EL (cell line): ENCODE measurements at regions not wholly inside any gene's neighbourhood (a gene's known extent, or its start where the extent isn't known, plus 50 kb on each side); places are given as distances from the start of the nearest gene placed in this dataset.

Experiments used
- DNase-seq: peaks from one replicate; pipeline ENCODE4 v3.0.0-alpha.2; 2016

- no peak for DNase-seq
These were observed 586.4 kb downstream of the TLE4 start for GRCh38 chr9:80158131-80158530.

GRCh38 chr9:80157561-80157983 is 585.8 kb downstream of the TLE4 start:
- DNase-seq, result peak; percentile 51

GRCh38 chr9:80156756-80157472 is 585.1 kb downstream of the TLE4 start:
- DNase-seq, result no peak

GRCh38 chr9:80156262-80156661 is 584.5 kb downstream of the TLE4 start:
- DNase-seq, result no peak

GRCh38 chr9:80147866-80148265 is 576.1 kb downstream of the TLE4 start:
- no peak for DNase-seq

- DNase-seq, result peak; percentile 34
These were observed 574.7 kb downstream of the TLE4 start for GRCh38 chr9:80146466-80146865.

GRCh38 chr9:80144856-80145255 is 573.1 kb downstream of the TLE4 start:
- peak; percentile 30 for DNase-seq

GRCh38 chr9:80144406-80144805 is 572.6 kb downstream of the TLE4 start:
- DNase-seq, result peak; percentile 15

GRCh38 chr9:80143899-80144298 is 572.1 kb downstream of the TLE4 start:
- DNase-seq, result no peak

GRCh38 chr9:80134487-80134886 is 562.7 kb downstream of the TLE4 start:
- no peak for DNase-seq

- no peak for DNase-seq
These were observed 559.9 kb downstream of the TLE4 start for GRCh38 chr9:80131627-80132026.

GRCh38 chr9:80127920-80128319 is 556.2 kb downstream of the TLE4 start:
- no peak for DNase-seq

- peak; percentile 11 for DNase-seq
These were observed 554.0 kb downstream of the TLE4 start for GRCh38 chr9:80125731-80126264.

GRCh38 chr9:80117031-80117430 is 545.3 kb downstream of the TLE4 start:
- DNase-seq, result no peak

GRCh38 chr9:80114241-80114640 is 542.5 kb downstream of the TLE4 start:
- DNase-seq, result no peak

GRCh38 chr9:80107931-80108660 is 536.3 kb downstream of the TLE4 start:
- DNase-seq, result no peak

- no peak for DNase-seq
These were observed 525.7 kb downstream of the TLE4 start for GRCh38 chr9:80097476-80097875.

GRCh38 chr9:80094176-80094771 is 522.5 kb downstream of the TLE4 start:
- DNase-seq, result no peak

GRCh38 chr9:80093695-80094094 is 521.9 kb downstream of the TLE4 start:
- DNase-seq, result no peak

GRCh38 chr9:80091526-80091925 is 519.8 kb downstream of the TLE4 start:
- no peak for DNase-seq

GRCh38 chr9:80090317-80090716 is 518.6 kb downstream of the TLE4 start:
- DNase-seq, result no peak

GRCh38 chr9:80086822-80087345 is 515.1 kb downstream of the TLE4 start:
- no peak for DNase-seq

GRCh38 chr9:80086386-80086785 is 514.6 kb downstream of the TLE4 start:
- no peak for DNase-seq

GRCh38 chr9:80085668-80086067 is 513.9 kb downstream of the TLE4 start:
- DNase-seq, result peak; percentile 12
